ENCODE measurements at regions not wholly inside any gene's neighbourhood (a gene's known extent, or its start where the extent isn't known, plus 50 kb on each side); places are given as distances from the start of the nearest gene placed in this dataset.

DNA sequence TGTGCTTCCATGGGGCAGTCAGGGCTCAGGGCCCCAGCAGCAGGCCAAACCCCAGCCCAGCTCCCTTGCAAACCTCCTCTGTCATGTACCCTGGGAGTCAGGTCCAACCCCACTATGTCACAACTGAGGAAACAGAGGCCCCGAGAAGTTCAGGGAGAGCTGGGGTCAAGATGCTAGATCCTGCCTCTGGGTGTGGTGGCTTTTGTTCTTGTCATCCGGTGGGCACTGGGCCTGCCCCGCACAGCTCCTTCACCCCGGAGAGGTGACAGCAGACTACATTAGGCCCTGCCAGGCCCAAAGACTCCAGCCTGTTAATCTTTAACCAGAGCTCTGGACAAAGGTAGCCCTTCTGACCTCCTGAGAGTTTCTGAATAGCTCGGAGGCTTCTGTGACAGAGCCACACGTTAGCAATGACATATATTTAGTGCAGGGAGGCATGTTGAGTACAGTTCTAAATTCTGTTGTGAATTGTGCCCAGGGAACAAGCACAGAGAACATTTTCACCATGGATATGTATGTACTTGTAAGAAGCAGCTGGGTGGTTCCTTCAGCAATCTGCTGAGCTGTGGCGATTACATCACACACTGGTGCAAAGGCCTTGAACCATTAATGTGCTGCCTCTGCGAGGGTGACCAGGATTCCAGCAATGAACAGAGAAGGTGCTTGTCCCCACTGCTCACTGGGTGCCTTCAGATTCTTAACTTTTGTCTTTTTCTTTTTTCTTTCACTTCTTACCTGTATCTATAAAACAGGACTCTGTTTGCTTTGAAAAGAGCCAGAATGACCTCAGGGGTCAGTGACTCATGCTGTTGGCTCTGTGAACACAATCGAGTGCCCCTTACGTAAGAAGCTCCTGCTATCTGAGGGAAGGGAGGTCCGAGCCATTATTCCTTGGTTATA is 102.8 kb downstream of the RHOU start:
- TF ChIP-seq, protein P1, sequence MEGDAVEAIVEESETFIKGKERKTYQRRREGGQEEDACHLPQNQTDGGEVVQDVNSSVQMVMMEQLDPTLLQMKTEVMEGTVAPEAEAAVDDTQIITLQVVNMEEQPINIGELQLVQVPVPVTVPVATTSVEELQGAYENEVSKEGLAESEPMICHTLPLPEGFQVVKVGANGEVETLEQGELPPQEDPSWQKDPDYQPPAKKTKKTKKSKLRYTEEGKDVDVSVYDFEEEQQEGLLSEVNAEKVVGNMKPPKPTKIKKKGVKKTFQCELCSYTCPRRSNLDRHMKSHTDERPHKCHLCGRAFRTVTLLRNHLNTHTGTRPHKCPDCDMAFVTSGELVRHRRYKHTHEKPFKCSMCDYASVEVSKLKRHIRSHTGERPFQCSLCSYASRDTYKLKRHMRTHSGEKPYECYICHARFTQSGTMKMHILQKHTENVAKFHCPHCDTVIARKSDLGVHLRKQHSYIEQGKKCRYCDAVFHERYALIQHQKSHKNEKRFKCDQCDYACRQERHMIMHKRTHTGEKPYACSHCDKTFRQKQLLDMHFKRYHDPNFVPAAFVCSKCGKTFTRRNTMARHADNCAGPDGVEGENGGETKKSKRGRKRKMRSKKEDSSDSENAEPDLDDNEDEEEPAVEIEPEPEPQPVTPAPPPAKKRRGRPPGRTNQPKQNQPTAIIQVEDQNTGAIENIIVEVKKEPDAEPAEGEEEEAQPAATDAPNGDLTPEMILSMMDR (IDR thresholded peaks at IDR 0.05; ENCODE audit: low read depth, low read length, missing input control): no peak
- TF ChIP-seq, protein P2, sequence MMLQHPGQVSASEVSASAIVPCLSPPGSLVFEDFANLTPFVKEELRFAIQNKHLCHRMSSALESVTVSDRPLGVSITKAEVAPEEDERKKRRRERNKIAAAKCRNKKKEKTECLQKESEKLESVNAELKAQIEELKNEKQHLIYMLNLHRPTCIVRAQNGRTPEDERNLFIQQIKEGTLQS (IDR thresholded peaks at IDR 0.05): peak; percentile 98
- no peak for TF ChIP-seq GABPA (IDR thresholded peaks at IDR 0.05 in 1 of 2, conservative IDR thresholded peaks at IDR 0.05 in 1 of 2)
- TF ChIP-seq YY1 (IDR thresholded peaks at IDR 0.05): peak; percentile 75
- TF ChIP-seq, protein P3, sequence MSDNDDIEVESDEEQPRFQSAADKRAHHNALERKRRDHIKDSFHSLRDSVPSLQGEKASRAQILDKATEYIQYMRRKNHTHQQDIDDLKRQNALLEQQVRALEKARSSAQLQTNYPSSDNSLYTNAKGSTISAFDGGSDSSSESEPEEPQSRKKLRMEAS (IDR thresholded peaks at IDR 0.05): peak; percentile 67
- peak; percentile 43 to 61 for TF ChIP-seq RAD21 (IDR thresholded peaks at IDR 0.05)

Measured in liver (tissue), 3 donors.